K562 (cell line): ENCODE measurements at regions not wholly inside any gene's neighbourhood (a gene's known extent, or its start where the extent isn't known, plus 50 kb on each side); places are given as distances from the start of the nearest gene placed in this dataset.

ENCODE experiments used
- EZH2 ChIP-seq: IDR thresholded peaks from 2 replicates; pipeline ENCODE4 v1.6.1; 2012; ENCODE audit warnings: low read depth, mild to moderate bottlenecking, inconsistent platforms, low read length, borderline replicate concordance
- NR4A1 ChIP-seq, 2 experiments: fragments of 250-450 bp in 1 of 2; fragments of 450-650 bp in 1 of 2; sonication (Bioruptor Pico) in 1 of 2; IDR thresholded peaks; 2 replicates each; pipeline versions ENCODE4 v1.4.0 to v1.6.1; 2016 to 2020; ENCODE audit warnings: mild to moderate bottlenecking in 2 of 2, missing compliant biosample characterization in 1 of 2, missing genetic modification characterization in 1 of 2, moderate library complexity in 1 of 2
- TAF1 ChIP-seq: IDR thresholded peaks from 2 replicates; pipeline ENCODE4 v1.6.1; 2011; ENCODE audit warnings: mild to moderate bottlenecking, low read length, moderate library complexity; ENCODE audit not compliant: insufficient read depth, control insufficient read depth, severe bottlenecking; ENCODE audit errors: extremely low read depth
- XRCC4 ChIP-seq: IDR thresholded peaks from one replicate; pipeline ENCODE4 v1.6.1; 2011; ENCODE audit not compliant: insufficient read depth, insufficient read length; ENCODE audit errors: extremely low read depth
- TF ChIP-seq, protein P1 (sequence below), 3 experiments: IDR thresholded peaks in 2 of 3; conservative IDR thresholded peaks in 1 of 3; 2 replicates each; pipeline ENCODE4 v1.5.1; 2011 to 2012; ENCODE audit warnings: low read length in 3 of 3, mild to moderate bottlenecking in 3 of 3, control low read depth in 2 of 3, improper control_type of control experiment in 1 of 3, inconsistent platforms in 1 of 3, low read depth in 1 of 3, mixed read lengths in 1 of 3, moderate library complexity in 1 of 3; ENCODE audit not compliant: insufficient read depth in 2 of 3

GRCh38 chr9:89774858-89775370 is 170.1 kb downstream of the GADD45G start:
- TF ChIP-seq, protein P1, sequence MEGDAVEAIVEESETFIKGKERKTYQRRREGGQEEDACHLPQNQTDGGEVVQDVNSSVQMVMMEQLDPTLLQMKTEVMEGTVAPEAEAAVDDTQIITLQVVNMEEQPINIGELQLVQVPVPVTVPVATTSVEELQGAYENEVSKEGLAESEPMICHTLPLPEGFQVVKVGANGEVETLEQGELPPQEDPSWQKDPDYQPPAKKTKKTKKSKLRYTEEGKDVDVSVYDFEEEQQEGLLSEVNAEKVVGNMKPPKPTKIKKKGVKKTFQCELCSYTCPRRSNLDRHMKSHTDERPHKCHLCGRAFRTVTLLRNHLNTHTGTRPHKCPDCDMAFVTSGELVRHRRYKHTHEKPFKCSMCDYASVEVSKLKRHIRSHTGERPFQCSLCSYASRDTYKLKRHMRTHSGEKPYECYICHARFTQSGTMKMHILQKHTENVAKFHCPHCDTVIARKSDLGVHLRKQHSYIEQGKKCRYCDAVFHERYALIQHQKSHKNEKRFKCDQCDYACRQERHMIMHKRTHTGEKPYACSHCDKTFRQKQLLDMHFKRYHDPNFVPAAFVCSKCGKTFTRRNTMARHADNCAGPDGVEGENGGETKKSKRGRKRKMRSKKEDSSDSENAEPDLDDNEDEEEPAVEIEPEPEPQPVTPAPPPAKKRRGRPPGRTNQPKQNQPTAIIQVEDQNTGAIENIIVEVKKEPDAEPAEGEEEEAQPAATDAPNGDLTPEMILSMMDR (IDR thresholded peaks at IDR 0.05 in 2 of 3, conservative IDR thresholded peaks at IDR 0.05 in 1 of 3; ENCODE audit: insufficient read depth in 2 of 3, low read depth in 1 of 3, low read length in 3 of 3), result no peak
- no peak for TF ChIP-seq TAF1
- TF ChIP-seq XRCC4, result no peak
- TF ChIP-seq EZH2, result no peak
- TF ChIP-seq NR4A1 (CRISPR knock-in tag; IDR thresholded peaks at IDR 0.05), result no peak
- TF ChIP-seq NR4A1 (tag; IDR thresholded peaks at IDR 0.05), result no peak
